ENCODE measurements at regions not wholly inside any gene's neighbourhood (a gene's known extent, or its start where the extent isn't known, plus 50 kb on each side); places are given as distances from the start of the nearest gene placed in this dataset.
"Not testable (repeated sequence)": the region's sequence is repeated elsewhere in the genome, so short reads cannot be mapped to it uniquely, and the experiment has no call there.

DNA sequence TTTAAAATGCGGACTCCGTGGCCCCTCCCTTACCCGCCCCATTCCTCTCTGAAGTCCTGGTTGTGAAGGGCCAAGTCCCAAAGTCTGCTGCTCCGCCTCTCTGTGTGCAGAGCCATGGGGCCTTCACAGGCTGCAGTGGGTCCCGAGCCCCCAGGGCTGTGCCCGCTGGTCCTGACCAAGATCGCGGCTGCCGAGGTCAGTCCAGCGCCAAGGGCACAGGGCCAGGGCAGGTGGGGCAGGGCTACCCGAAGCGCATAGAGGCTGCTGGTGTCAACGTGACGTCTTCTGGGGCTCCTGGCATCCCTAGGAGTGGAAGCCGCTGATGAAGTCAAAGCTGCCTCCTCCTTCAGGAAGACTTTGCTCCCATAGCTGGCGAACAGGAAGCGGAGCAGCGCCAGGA, 858.8 kb downstream of the TUBA3C start:
- not testable (repeated sequence) for DNase-seq (ENCODE audit: low spot score)

DNA sequence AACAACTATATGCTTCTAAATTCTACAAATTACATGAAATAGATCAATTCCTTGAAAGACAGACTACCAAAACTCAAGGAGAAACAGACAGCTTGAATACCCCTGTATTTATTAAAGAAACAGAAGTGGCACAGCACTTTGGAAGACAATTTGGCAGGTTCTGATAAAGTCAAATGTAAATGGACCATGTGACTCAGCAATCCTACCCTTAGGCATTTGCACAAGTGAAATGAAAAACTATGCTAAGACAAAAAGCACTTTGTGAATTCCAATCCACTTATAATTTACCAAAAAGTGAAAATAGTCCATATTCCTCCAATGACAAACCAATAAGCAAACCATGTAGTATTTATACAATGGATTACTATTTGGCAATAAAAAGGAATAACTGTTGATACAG, 862.0 kb downstream of the TUBA3C start:
- not testable (repeated sequence) for DNase-seq (ENCODE audit: low spot score)

DNA sequence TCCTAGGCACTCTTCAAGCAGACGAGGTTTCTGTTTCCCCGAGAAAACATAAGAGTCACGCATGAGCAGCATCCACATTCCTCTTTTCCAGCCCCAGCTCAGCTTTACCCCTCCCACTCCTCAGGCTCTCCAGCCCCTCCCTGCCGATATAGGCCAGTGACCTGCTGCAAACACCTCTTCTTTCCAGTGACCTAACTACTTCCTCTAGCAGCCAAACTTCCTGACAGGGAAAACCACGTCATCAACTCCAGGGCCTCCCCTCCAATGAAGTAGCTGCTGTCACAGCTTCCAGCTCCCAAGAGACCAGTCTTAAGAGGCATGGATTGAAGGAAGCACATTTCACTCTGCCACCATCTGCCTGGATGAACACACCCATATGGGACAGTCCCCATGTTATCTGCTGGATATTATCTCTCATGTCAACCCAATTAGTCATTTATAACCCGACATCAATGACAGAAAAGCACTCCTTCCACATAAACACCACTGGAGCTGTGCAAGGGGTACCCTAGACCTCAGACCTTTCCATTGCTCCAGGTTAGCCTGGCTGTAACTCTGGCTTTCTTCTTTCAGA, 878.3 kb downstream of the TUBA3C start:
- DNase-seq (ENCODE audit: low spot score): peak; percentile 10

DNA sequence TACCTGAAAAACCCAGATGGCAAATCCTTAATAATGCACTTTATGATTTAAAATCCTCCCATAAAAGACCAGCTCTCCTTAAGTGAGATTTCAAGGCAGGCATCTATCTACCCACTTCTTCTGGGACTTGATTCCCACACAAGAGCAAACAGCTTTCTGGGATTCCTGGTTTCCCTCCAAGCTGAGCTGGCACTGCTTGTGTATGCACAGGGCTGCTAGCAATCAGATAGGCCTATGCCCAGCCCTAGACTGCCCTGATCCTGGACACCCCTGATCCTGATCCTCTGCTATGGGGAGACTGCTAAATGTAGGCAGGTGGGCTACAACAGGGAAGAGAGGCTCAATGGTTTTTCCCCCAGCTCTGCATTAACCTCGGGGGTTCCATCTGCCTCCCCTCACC, 880.7 kb downstream of the TUBA3C start:
- not testable (repeated sequence) for DNase-seq (ENCODE audit: low spot score)

DNA sequence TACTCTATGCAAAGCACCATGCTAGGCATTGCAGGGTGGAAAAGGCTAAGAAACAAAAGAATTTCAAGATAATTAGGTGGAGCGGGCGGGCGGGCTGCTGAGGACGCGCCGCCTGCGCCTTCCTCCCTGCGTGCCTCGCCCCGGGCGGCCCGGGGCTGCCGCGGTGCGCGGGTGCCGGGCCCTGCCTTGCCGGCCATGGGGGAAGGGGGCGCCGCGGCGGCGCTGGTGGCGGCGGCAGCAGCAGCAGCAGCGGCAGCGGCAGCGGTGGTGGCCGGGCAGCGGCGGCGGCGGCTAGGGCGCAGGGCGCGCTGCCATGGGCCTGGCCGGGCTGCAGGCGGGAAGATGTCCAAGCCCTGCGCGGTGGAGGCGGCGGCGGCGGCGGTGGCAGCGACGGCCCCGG, 884.3 kb downstream of the TUBA3C start:
- not testable (repeated sequence) for DNase-seq (ENCODE audit: low spot score)

DNA sequence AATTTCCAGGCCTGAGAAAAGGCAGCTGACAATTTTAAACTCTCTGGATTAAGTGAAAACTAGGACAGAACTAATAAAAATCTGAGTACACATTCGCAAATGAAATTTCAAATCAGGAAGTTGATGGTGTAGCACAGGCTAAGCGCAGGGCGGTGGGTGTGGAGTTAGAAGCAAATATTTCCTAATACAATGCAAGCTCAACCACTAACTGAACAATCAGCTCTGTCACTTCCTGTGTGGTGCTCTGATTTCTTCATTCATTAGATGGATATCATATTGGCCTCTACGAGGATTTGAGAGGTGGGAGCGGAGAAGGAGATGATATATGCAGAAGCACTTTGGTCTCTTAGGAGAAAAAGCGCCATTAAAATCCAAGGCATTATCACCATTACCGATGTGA, 885.0 kb downstream of the TUBA3C start:
- not testable (repeated sequence) for DNase-seq (ENCODE audit: low spot score)

DNA sequence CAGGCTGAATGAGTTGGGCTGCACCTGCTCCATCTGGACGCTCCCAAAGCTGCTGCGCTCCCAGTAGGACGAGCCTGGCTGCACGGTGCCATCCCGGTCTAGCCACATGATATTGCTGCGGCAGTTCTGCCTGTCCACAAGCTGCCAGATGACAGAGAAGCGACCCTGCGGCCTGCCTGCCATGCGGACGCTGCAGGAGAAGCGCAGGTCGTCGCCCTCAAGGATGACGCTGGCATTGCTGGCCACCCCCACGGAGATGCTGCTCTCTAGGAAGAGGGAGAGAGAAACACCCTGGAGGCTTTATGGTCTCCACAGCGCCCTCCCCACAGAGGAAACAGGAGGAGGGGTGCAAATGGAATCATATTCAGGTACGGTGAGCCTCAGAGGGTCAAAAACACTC, 887.3 kb downstream of the TUBA3C start:
- not testable (repeated sequence) for DNase-seq (ENCODE audit: low spot score)

DNA sequence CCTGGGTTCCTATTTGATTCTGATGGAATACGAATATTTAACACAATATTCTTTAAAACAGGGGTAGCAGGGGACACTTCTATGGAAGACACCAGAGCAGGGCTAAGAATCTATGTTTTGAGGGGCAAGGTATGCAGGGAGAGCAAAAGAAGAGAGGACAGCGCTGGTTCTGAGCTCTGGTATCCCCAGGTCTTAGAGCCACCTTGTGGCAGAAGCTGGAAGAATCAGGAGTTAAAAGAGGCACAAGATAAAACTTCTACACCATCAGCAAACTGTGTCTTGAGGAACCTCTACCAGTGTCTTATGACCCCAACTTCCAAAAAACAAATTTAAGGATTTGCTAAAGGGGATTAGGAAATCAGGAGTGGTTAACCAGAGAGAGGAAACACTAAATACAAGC, 894.8 kb downstream of the TUBA3C start:
- DNase-seq (ENCODE audit: low spot score): not testable (repeated sequence)

DNA sequence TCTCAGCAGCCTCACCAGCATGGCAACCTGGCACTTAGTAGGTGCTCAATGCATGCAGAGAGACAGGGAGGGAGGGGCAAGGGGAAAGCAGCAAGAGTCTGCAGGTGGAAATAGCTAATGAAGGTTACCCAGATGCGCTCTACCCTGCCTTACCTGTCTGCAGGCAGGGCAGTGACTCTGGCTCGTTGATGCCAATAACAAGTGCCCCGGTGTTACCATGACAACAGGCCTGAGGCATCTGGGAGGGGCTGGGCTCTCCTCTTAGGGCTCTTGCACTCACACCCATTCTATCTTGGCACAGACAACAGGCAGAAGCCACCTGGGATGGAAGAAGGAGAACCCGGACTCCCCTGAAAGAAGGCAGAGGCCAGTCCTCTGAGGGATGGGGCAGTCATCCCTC, 896.0 kb downstream of the TUBA3C start:
- DNase-seq (ENCODE audit: low spot score): not testable (repeated sequence)

DNA sequence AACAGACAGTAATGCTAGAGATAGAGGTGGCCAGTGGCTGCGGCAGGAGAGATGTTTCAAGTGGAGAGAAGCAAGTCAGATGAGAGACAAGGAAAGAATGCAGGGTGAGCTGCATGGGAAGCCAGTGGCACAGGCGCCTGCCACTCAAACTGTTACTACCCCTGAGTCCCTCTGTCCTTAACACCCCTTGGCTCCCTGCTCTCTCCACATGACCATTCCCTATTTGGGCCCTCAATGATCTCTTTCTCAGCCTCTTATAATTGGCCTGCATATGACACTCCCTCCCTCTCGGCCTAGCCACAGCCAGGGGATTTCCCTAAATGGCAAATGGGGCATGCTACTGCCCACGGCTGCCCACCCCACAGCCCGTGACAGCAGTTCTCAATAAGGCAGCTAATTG, 897.6 kb downstream of the TUBA3C start:
- not testable (repeated sequence) for DNase-seq (ENCODE audit: low spot score)

DNA sequence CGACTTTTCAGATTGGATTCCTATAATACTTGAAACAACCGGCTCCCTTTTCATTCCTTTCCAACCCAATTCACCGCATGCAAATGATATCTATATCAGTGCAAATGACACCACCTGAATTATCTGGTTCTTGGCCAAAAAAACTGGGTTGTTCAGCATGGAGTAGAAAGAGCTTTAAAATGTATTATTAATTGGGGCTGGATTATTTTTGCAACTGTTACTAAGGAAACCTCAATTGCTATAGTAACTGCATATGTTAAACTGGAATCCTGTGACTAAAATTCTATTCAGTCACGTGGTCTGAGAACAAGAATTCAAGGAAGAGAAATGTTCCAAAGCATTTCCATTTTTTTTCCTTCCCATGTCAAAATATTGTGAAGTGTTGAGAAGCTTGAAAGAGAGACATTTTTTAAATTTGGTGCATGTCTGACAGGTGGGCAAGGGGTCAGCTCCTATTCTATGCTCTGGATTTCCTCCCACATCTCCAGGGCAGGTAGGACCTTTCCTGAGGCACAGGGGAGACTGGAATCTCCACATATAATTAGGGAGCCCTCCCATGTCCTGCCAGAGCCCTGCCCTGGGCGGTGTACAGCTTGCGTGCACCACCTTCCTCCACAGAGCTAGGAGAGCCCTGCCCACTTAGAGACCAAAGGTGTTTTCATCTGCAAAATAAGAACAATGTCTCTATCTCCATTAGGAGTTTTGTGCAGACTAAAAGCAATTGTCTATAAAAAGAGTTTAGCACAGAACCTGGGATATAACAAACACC, 899.6 kb downstream of the TUBA3C start:
- DNase-seq (ENCODE audit: low spot score): not testable (repeated sequence)

DNA sequence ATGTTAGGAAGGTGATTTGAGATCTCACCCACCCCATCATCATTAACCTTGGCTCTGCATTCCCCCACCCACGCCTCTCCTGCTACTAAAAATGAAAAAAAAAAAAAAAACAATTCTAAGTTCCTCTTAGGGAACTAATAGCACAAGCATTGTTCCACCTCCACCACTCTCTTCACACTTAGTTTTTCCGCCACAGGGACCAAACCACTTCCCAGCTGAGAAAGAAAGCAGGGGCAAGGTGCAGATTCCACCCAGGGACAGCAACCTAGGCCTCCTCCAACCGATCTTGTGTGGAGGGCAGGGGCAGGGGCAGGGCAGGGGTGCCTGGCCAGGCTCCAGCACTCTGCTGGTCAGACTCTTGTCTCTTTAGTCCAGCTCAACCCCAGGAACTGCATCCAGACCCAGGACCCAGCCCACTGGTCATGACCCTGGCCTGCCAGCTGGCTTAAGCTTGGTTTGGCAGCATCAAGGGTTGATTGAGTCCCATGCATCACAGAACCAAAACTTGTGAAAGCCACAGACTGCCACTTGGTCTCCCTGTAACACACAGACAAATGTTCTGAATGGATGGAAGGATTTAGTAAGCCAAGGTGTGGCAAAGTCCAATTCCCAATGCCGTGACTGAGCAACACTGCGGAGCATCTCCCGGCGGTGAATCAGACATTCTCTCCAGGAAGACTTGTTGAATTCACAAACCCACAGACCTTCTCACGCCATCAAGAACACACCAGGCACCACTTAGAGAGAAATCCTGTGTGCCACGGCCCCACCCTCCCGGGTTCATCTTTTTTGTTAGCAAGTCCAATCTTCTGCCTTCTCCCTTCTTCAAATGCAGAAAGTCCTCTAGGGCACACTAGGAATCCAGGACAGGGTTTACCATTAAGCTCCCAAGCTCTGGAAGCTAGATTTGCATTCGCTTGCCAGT, 900.5 kb downstream of the TUBA3C start:
- not testable (repeated sequence) for DNase-seq (ENCODE audit: low spot score)

DNA sequence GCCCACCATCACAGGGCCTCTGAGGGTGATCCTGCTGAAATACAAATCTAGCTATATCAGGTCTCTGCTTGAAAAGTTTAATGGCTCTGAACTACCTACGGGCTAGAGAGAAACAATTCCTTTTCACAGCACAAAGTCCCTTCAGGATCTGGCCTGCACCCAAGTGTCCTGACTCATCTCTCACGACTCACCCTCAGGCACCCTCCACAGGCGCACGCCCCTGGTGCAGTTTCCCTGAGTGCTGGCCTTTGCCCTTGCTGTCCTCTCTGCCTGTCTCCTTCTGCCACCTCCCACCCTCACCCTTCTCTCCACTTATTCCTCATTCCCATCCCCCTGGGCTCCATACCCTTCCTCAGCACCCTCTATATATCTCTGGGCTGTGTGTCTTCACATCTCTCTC, 901.7 kb downstream of the TUBA3C start:
- peak; percentile 74 for DNase-seq (ENCODE audit: low spot score)

DNA sequence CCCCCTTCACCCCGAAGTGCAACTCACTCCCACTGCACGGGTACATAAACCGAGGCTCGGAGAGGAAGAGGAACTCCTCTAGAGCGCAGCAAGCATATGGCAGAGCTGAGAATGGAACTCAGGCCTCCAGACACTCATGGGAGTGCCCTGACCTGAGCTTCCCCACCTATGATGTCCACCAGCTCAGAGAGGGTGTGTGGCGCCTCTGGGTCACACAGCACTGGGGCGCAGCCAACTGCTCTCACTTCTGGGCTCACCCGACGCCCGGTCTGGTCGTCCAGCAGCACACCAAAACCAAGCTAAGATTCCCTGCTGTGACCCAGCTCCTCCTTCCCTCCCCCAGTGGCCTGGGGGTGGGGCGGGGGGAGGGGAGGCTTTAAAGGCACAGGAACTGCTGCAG, 904.3 kb downstream of the TUBA3C start:
- not testable (repeated sequence) for DNase-seq (ENCODE audit: low spot score)

DNA sequence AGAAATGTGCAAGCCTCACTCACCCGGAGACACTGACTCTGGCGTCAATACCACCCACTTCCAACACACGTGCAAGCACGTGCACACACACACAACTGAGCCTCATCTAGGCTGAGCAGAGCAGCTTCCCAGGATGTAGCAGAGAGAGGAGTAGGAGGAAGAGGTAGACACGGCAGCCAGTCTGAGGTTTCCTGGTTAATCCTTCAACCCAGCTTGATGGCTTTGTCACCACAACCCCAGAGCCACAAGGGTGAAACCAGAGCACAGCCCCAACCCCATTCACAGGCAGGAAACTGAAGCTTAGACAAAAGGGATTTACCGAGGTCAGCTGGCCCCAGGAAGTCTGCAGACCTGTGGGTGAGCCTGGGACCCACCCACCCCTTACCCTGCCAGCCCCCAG, 905.3 kb downstream of the TUBA3C start:
- peak; percentile 75 for DNase-seq (ENCODE audit: low spot score)

DNA sequence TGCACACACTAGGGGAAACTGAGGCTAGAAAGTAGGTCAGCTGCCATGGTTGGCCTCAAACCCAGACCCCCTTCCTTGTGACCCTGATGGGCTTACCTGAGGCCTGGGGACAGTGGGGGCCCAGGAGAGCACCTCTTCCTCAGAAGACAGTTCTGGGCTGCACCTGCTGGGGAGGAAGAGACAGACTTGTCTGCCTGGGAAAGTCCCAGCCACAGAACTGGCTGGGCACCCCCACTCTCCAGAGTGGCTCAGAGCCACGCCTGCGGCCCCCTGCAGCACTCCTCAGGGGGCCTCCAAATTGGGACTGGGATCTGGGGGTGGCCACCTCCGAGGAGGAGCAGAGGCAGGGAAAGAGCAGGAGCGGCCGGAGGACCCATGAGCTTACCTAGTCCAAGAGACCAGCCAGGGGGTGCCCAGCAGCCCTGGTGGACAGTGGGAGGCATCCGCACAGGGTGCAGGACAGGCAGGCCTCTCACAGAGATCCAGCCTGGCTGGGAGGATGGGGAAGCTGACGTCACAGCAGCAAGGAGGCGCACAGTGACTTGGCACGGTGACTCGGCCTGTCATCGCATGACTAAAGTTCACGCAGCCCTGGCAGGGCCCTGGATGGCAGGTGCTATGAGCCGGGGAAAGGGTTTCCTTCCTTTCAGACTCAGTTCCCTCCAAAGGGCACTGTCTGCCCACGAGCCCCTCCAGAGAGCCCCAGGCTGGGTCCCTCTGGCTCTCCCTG, 907.7 kb downstream of the TUBA3C start:
- not testable (repeated sequence) for DNase-seq (ENCODE audit: low spot score)

DNA sequence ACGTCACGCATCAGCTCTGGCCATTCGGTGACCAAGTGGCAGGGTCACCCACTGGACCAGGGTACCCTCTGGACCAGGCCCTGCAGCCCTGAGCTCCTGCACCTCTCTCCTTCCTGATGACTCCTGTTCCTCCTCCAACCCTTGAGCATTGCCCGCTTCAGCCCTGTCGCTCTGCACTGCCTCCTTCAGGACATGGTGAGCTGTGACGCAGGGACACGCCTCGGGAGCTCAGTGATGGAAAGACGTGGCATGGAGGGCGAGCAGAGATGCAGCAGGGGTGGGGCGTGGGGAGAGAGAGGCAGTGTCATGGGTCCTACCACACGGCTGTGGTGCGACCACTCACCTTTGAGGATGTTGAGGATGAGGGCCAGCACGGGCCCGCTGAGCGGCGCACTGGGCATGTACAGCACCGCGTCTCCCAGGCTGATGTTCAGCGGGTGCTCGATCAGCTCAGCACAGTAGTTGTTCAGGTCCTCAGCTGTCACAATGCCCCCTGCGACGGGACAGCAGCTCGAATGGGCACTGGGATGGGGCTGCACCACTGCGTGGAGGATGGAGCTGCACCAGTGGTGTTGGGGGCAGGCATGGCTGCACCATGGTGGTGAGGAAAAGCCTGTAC, 922.7 kb downstream of the TUBA3C start:
- not testable (repeated sequence) for DNase-seq (ENCODE audit: low spot score)

DNA sequence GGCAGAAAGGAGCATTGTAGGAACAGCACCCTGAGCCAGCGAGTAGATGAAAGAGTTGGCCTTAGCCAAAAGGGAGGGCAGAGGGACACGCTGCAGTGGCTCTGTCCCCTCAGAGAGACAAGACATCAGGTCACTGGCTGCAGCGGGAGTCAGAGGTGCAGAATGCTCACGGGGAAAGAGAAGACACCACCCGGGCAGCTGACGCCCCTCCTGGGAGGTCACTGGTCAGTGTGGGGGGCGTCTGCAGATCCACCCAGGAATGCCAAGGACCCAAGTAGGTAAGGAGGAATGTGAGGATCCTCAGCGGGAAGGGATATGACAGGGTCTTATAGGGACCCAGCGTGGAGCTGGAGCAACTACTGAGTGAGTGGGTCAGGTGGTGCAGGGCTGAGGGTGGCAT, 923.9 kb downstream of the TUBA3C start:
- DNase-seq (ENCODE audit: low spot score): not testable (repeated sequence)

DNA sequence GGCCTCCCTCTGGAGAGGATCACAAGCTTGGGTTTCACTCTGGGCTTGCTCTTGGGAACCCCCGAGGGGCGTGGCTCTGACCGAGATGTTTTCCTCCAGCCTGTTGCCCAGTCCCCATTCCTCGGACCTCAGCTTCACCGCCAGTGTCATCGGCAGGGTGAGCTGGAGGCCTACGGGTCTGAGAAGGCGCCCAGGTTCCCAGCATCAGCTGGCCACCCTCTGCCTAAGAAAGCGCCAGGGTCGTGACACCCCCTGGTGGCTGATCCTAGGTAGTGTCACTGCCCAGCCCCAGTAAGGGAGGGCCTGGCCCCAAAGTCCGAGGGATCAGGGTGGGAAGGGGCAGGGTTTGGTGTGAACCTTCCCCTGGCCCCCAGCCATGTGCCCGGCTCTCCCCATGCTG, 928.8 kb downstream of the TUBA3C start:
- DNase-seq (ENCODE audit: low spot score): peak; percentile 34

DNA sequence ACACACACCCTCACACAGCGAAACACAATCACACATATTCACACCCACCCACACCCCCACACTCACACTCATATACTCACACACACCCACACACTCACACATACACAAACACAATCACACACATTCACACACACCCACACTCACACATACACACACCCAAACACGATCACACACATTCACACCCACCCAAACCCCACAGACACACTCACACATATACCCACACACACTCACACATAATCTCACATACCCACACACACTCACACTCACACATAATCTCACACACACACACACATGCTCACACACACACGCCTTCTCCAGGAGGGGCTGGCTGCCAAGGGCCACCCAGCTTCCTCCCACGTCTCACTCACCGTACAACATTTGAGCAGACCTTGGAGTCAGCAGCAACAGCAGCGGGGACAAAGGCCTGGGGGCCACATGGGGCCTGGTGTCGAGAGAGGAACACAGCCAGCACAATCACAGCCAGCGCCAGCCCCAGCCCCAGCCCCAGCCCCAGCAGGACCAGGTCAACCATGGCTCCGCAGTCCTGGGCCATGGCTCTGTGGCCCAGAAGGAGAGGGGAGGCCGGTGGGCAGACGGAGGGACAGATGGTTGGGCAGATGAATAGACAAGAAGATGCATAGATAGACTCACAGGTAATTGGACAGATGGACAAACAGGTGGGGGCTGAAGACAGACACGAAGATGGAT, 932.9 kb downstream of the TUBA3C start:
- not testable (repeated sequence) for DNase-seq (ENCODE audit: low spot score)

DNA sequence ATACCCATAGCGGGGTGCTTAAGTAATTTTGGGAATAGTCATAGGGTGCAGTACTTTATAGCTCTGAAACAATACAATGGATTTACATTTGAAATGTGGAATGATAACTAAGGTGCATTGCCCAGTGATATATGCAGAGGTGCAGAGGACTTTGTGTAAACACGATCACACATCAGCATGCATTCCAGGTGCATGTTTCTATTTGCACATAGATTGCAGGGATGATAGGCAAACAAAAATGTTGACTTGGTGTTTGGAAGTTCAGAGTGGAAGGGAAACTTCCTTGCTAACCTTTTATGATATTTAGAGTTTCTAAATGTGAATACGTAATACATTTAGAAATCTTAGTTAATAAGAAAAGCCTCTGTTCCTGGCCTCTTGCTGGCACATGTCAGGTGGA, 941.5 kb downstream of the TUBA3C start:
- not testable (repeated sequence) for DNase-seq (ENCODE audit: low spot score)

Data from A172 (cell line).